H1 (cell line): ENCODE measurements at regions not wholly inside any gene's neighbourhood (a gene's known extent, or its start where the extent isn't known, plus 50 kb on each side); places are given as distances from the start of the nearest gene placed in this dataset.
A peak's percentile ranks its signal among the peaks of the same experiment; 100 is the strongest.

Experiments
- CTCF ChIA-PET: fragments of 300-600 bp; sonication (Branson Sonifier 250); formaldehyde crosslinking; loops from one replicate; lab custom pipeline; 2021; ENCODE audit not compliant: partially characterized antibody; lab: Charles Lee
- POLR2A ChIA-PET: fragments of 300-600 bp; sonication (Branson Sonifier 250); formaldehyde crosslinking; loops from one replicate; lab custom pipeline; 2021; ENCODE audit warnings: inconsistent platforms; ENCODE audit not compliant: partially characterized antibody; lab: Charles Lee
- DNase-seq, 2 experiments: peaks; one replicate each; pipeline versions ENCODE4 v3.0.0 to v3.0.0-alpha.2; 2010 to 2022; ENCODE audit warnings: low spot score in 2 of 2, low read depth in 1 of 2, mixed read lengths in 1 of 2
- FAIRE-seq: peaks from 2 replicates; lab custom pipeline; 2011; peaks lifted over from hg19 to GRCh38; lab: Jason Lieb, UNC
- H2AFZ ChIP-seq: 2 replicates; pipeline ENCODE4 v1.8.1; 2012; ENCODE audit warnings: low read length, inconsistent platforms
- H2AK5ac ChIP-seq: 2 replicates; pipeline ENCODE4 v1.6.1; 2013; ENCODE audit warnings: low read depth, low read length
- H2BK120ac ChIP-seq: replicated peaks from 2 replicates; pipeline ENCODE3; 2013; ENCODE audit warnings: low read depth, low read length, inconsistent platforms
- H2BK12ac ChIP-seq: 2 replicates; pipeline ENCODE4 v1.6.1; 2013; ENCODE audit warnings: low read depth, low read length
- H2BK15ac ChIP-seq: 2 replicates; pipeline ENCODE4 v1.6.1; 2013; ENCODE audit warnings: low read length
- H2BK20ac ChIP-seq: 2 replicates; pipeline ENCODE4 v1.6.1; 2013; ENCODE audit warnings: low read length
- H2BK5ac ChIP-seq: 2 replicates; pipeline ENCODE4 v1.6.1; 2013; ENCODE audit warnings: low read depth, low read length
- H3K14ac ChIP-seq: 2 replicates; pipeline ENCODE4 v1.6.1; 2013; ENCODE audit warnings: inconsistent platforms; ENCODE audit not compliant: insufficient read length
- H3K18ac ChIP-seq: 2 replicates; pipeline ENCODE4 v1.6.1; 2013; ENCODE audit warnings: low read length; ENCODE audit errors: extremely low read depth
- H3K23ac ChIP-seq: 2 replicates; pipeline ENCODE4 v1.6.1; 2013; ENCODE audit warnings: inconsistent platforms; ENCODE audit not compliant: insufficient read length
- H3K23me2 ChIP-seq: 2 replicates; pipeline ENCODE4 v1.6.1; 2013; ENCODE audit warnings: low read depth, low read length
- H3K27ac ChIP-seq: 2 replicates; pipeline ENCODE4 v1.6.1; 2011; ENCODE audit warnings: low read depth, low read length, inconsistent platforms
- H3K27me3 ChIP-seq, 4 experiments: replicated peaks in 1 of 4; 1 replicate in 1 of 4; 2 replicates in 3 of 4; pipeline versions ENCODE4 v1.6.1 to v1.8.1; 2011 to 2013; ENCODE audit warnings: low read length in 3 of 4, mild to moderate bottlenecking in 3 of 4, inconsistent platforms in 2 of 4, mixed read lengths in 2 of 4, moderate library complexity in 1 of 4; ENCODE audit not compliant: control insufficient read depth in 3 of 4, insufficient read depth in 3 of 4; ENCODE audit errors: extremely low read depth in 1 of 4
- H3K36me3 ChIP-seq, 4 experiments: 2 replicates each; pipeline versions ENCODE4 v1.6.1 to v1.8.1; 2011 to 2013; ENCODE audit warnings: mild to moderate bottlenecking in 4 of 4, low read length in 3 of 4, moderate library complexity in 2 of 4, control low read depth in 1 of 4, inconsistent platforms in 1 of 4; ENCODE audit not compliant: insufficient read depth in 4 of 4, control insufficient read depth in 2 of 4
- H3K4ac ChIP-seq: replicated peaks from 2 replicates; pipeline ENCODE3; 2013; ENCODE audit warnings: low read length, low read depth, mixed read lengths, inconsistent platforms; ENCODE audit not compliant: insufficient read length
- H3K4me1 ChIP-seq, 4 experiments: replicated peaks in 1 of 4; 1 replicate in 1 of 4; 2 replicates in 3 of 4; pipeline versions ENCODE4 v1.6.1 to v1.8.1; 2011 to 2013; ENCODE audit warnings: low read length in 3 of 4, inconsistent platforms in 2 of 4, mixed read lengths in 1 of 4; ENCODE audit not compliant: insufficient read depth in 4 of 4, control insufficient read depth in 3 of 4
- H3K4me2 ChIP-seq, 2 experiments: 2 replicates each; pipeline versions ENCODE4 v1.6.1 to v1.8.1; 2011 to 2013; ENCODE audit warnings: low read depth in 2 of 2, low read length in 2 of 2, control low read depth in 1 of 2, inconsistent platforms in 1 of 2, mild to moderate bottlenecking in 1 of 2; ENCODE audit not compliant: insufficient read depth in 1 of 2
- H3K4me3 ChIP-seq, 4 experiments: fragments of 200-600, 300-600 bp in 1 of 4; sonication (generic), shearing (Covaris generic), sonication (Bioruptor Twin) in 1 of 4; 2 replicates each; pipeline versions ENCODE4 v1.5.1 to v1.8.1; 2011 to 2016; ENCODE audit warnings: low read length in 4 of 4, low read depth in 3 of 4, control low read depth in 2 of 4, inconsistent platforms in 2 of 4, mild to moderate bottlenecking in 2 of 4, mixed read lengths in 1 of 4, moderate library complexity in 1 of 4; ENCODE audit not compliant: insufficient read depth in 2 of 4; ENCODE audit errors: extremely low read depth in 1 of 4
- H3K56ac ChIP-seq: replicated peaks from 2 replicates; pipeline ENCODE3; 2013; ENCODE audit warnings: low read depth, mild to moderate bottlenecking, mixed read lengths, low read length, inconsistent platforms; ENCODE audit not compliant: insufficient read length
- H3K79me1 ChIP-seq: 2 replicates; pipeline ENCODE4 v1.6.1; 2013; ENCODE audit warnings: low read depth, low read length, control low read depth
- H3K79me2 ChIP-seq, 2 experiments: 2 replicates each; pipeline versions ENCODE4 v1.6.1 to v1.8.1; 2012 to 2013; ENCODE audit warnings: low read length in 2 of 2, mild to moderate bottlenecking in 2 of 2, inconsistent platforms in 1 of 2; ENCODE audit not compliant: insufficient read depth in 2 of 2, control insufficient read depth in 1 of 2
- H3K9ac ChIP-seq, 4 experiments: replicated peaks in 1 of 4; 1 replicate in 1 of 4; 2 replicates in 3 of 4; pipeline versions ENCODE4 v1.6.1 to v1.8.1; 2011 to 2013; ENCODE audit warnings: low read depth in 3 of 4, low read length in 3 of 4, control low read depth in 2 of 4, mild to moderate bottlenecking in 2 of 4, moderate library complexity in 2 of 4, inconsistent platforms in 1 of 4; ENCODE audit errors: extremely low read depth in 1 of 4
- H3K9me3 ChIP-seq, 2 experiments: 2 replicates each; pipeline versions ENCODE4 v1.6.1 to v1.8.1; 2012 to 2013; ENCODE audit warnings: mild to moderate bottlenecking in 2 of 2, moderate library complexity in 2 of 2, control low read depth in 1 of 2, inconsistent platforms in 1 of 2, low read depth in 1 of 2, low read length in 1 of 2, mixed read lengths in 1 of 2; ENCODE audit not compliant: insufficient read depth in 2 of 2
- H4K20me1 ChIP-seq, 2 experiments: replicated peaks in 1 of 2; 2 replicates each; pipeline versions ENCODE3 to v1.8.1; 2011 to 2013; ENCODE audit warnings: inconsistent platforms in 2 of 2, low read length in 2 of 2, mild to moderate bottlenecking in 1 of 2; ENCODE audit not compliant: insufficient read depth in 2 of 2, control insufficient read depth in 1 of 2
- H4K5ac ChIP-seq: 2 replicates; pipeline ENCODE4 v1.6.1; 2013; ENCODE audit warnings: low read length, low read depth, mixed read lengths, inconsistent platforms; ENCODE audit not compliant: insufficient read length
- H4K8ac ChIP-seq: 2 replicates; pipeline ENCODE4 v1.8.0; 2013; ENCODE audit warnings: mild to moderate bottlenecking, moderate library complexity, low read length, inconsistent platforms; ENCODE audit not compliant: insufficient read depth; ENCODE audit errors: extremely low read depth
- H4K91ac ChIP-seq: replicated peaks from 2 replicates; pipeline ENCODE3; 2013; ENCODE audit warnings: low read length, mixed read lengths, inconsistent platforms; ENCODE audit not compliant: insufficient read length
- POLR2AphosphoS5 ChIP-seq: IDR thresholded peaks from 2 replicates; pipeline ENCODE4 v1.6.1; 2011; ENCODE audit warnings: low read depth, low read length
- RAD21 ChIP-seq, 2 experiments: IDR thresholded peaks in 1 of 2; conservative IDR thresholded peaks in 1 of 2; 2 replicates each; pipeline ENCODE4 v1.6.1; 2011; ENCODE audit warnings: low read depth in 2 of 2, low read length in 2 of 2, improper control_type of control experiment in 1 of 2, inconsistent platforms in 1 of 2, mild to moderate bottlenecking in 1 of 2, moderate library complexity in 1 of 2
- WGBS, 2 experiments: shearing (Covaris generic) in 1 of 2; methylation state at CpG; one replicate each; pipeline versions ENCODE4 v1.1.6 to v1.1.7; 2013 to 2015; ENCODE audit warnings: low lambda C conversion rate in 2 of 2, mixed read lengths in 2 of 2, inconsistent platforms in 1 of 2, low coverage in 1 of 2, missing lambda C conversion rate in 1 of 2; ENCODE audit not compliant: insufficient replicate concordance in 2 of 2, insufficient coverage in 1 of 2, insufficient read length in 1 of 2; ENCODE audit errors: extremely low coverage in 1 of 2, missing lambda C conversion rate in 1 of 2; 5-methylcytosine and 5-hydroxymethylcytosine counted together
- TF ChIP-seq, protein P1 (sequence below), 3 experiments: IDR thresholded peaks; 1 replicate in 2 of 3; 2 replicates in 1 of 3; pipeline versions ENCODE4 v1.5.1 to v1.6.1; 2011; ENCODE audit warnings: low read length in 3 of 3, mild to moderate bottlenecking in 3 of 3, inconsistent platforms in 2 of 3, low read depth in 1 of 3, moderate library complexity in 1 of 3; ENCODE audit not compliant: insufficient read depth in 1 of 3; ENCODE audit errors: control extremely low read depth in 1 of 3

DNA sequence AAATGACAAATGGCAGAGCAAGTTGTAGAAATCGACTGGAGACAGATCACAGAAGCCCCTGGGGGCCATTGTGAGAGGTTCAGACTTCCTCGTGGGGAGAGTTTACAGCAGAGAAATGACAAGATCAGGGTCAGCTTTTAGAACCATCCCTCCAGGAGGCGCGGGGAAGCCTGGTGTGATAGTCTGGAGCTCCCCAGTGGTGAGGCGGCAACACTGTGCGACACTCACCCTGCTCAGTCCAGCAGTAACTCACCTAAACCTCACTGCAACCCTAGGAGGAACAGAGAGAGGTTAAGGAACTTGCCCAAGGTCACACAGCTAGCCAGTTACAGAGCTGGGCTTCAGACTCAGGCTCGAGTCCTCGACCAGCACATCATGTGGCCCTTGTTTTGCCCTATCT, 123.4 kb upstream of the IRX3 start:
- ChIA-PET POLR2A (no interaction called here), CTCF (interaction anchor here (0.6 to 1.6 kb wide), 6 partner anchors 9 to 253 kb away, joined by 3 to 5 read pairs (median 3); no protein-coding TSS in a partner anchor)
- Histone ChIP-seq H2AK5ac (no peak overlapping the region), H3K56ac (no peak overlapping the region), H3K4me1 (peaks cover 1 to 9% (median 4%) of the 10 kb centered on the region in 4 experiments; a peak in 4 of 7 replicates), H3K79me2 (no peaks in the 10 kb centered on the region), H3K79me1 (no peaks in the 10 kb centered on the region), H3K36me3 (no peaks in the 10 kb centered on the region), H4K91ac (no peak overlapping the region), H3K14ac (no peak overlapping the region), H3K23me2 (0 out of 2 replicates have a peak, but pooled peaks cover 2% of the 10 kb centered on the region), H3K4ac (no peak overlapping the region), H2BK120ac (no peak overlapping the region), H2BK12ac (peak overlapping the region; percentile 71; the same call in 1 of the 2 replicates), H2BK5ac (no peak overlapping the region), H2AFZ (no peak overlapping the region), H3K4me3 (no peak overlapping the region), H2BK15ac (no peak overlapping the region), H3K23ac (no peak overlapping the region), H4K8ac (no peak overlapping the region), H4K5ac (no peak overlapping the region), H3K4me2 (no peak overlapping the region), H4K20me1 (no peaks in the 10 kb centered on the region), H3K27ac (no peak overlapping the region), H3K9ac (no peak overlapping the region), H3K18ac (no peak overlapping the region), H3K27me3 (no peaks in the 10 kb centered on the region; a peak in 1 of 7 replicates), H2BK20ac (0 out of 2 replicates have a peak overlapping the region, but pooled peaks have one; percentile 13), H3K9me3 (no peaks in the 10 kb centered on the region)
- WGBS, 2 experiments, result 78% methylated on average over 8 of the region's 8 CpGs; no CpG with 5 or more reads in 1 of the 2 experiments
- DNase-seq (no peak), FAIRE-seq (no peak)
- TF ChIP-seq, protein P1, sequence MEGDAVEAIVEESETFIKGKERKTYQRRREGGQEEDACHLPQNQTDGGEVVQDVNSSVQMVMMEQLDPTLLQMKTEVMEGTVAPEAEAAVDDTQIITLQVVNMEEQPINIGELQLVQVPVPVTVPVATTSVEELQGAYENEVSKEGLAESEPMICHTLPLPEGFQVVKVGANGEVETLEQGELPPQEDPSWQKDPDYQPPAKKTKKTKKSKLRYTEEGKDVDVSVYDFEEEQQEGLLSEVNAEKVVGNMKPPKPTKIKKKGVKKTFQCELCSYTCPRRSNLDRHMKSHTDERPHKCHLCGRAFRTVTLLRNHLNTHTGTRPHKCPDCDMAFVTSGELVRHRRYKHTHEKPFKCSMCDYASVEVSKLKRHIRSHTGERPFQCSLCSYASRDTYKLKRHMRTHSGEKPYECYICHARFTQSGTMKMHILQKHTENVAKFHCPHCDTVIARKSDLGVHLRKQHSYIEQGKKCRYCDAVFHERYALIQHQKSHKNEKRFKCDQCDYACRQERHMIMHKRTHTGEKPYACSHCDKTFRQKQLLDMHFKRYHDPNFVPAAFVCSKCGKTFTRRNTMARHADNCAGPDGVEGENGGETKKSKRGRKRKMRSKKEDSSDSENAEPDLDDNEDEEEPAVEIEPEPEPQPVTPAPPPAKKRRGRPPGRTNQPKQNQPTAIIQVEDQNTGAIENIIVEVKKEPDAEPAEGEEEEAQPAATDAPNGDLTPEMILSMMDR (IDR thresholded peaks at IDR 0.05; ENCODE audit: control extremely low read depth in 1 of 3, insufficient read depth in 1 of 3, low read depth in 1 of 3, low read length in 3 of 3), result peak in 1 of 3 experiments; percentile 6; a peak in 1 of 4 replicates
- TF ChIP-seq RAD21 (IDR thresholded peaks at IDR 0.05 in 1 of 2, conservative IDR thresholded peaks at IDR 0.05 in 1 of 2; ENCODE audit: low read depth in 2 of 2, low read length in 2 of 2), result peak; percentile 26 to 43; a peak in 3 of 4 replicates
- no peak for TF ChIP-seq POLR2AphosphoS5
